CD4-positive, CD25-positive, alpha-beta regulatory T cell (primary cell): ENCODE measurements at regions not wholly inside any gene's neighbourhood (a gene's known extent, or its start where the extent isn't known, plus 50 kb on each side); places are given as distances from the start of the nearest gene placed in this dataset.
A peak's percentile ranks its signal among the peaks of the same experiment; 100 is the strongest.

Source experiments
- ATAC-seq, 2 donors: fragments of 150-1000 bp; cut with Tn5 transposase; one replicate each; pipeline ENCODE4 v1.10.0; 2021; ENCODE audit warnings: low read depth in 2 of 2, moderate number of reproducible peaks in 2 of 2, moderate library complexity in 1 of 2
- DNase-seq, 3 donors: peaks; one replicate each; pipeline versions ENCODE4 v3.0.0 to v3.0.0-alpha.2; 2012 to 2022; ENCODE audit warnings: mixed read lengths in 1 of 3
- H3K27ac ChIP-seq: one replicate; pipeline ENCODE4 v1.7.0; 2013; ENCODE audit warnings: mild to moderate bottlenecking, low read length; ENCODE audit not compliant: insufficient read depth, poor library complexity, severe bottlenecking
- H3K27me3 ChIP-seq: one replicate; pipeline ENCODE4 v1.7.0; 2013; ENCODE audit warnings: low read length; ENCODE audit not compliant: control insufficient read depth, insufficient read depth
- H3K36me3 ChIP-seq: one replicate; pipeline ENCODE4 v1.7.0; 2013; ENCODE audit warnings: mild to moderate bottlenecking, low read length, moderate library complexity; ENCODE audit not compliant: control insufficient read depth, insufficient read depth
- H3K4me1 ChIP-seq: 2 replicates; pipeline ENCODE4 v1.7.0; 2013; ENCODE audit warnings: mild to moderate bottlenecking, low read length; ENCODE audit not compliant: insufficient read depth, control insufficient read depth, poor library complexity, severe bottlenecking
- H3K4me3 ChIP-seq: one replicate; pipeline ENCODE4 v1.7.0; 2013; ENCODE audit warnings: low read depth, mild to moderate bottlenecking, low read length, moderate library complexity
- H3K9me3 ChIP-seq, 2 experiments: 1 replicate in 1 of 2; 2 replicates in 1 of 2; pipeline ENCODE4 v1.7.0; 2013; ENCODE audit warnings: low read length in 2 of 2, mild to moderate bottlenecking in 1 of 2, moderate library complexity in 1 of 2; ENCODE audit not compliant: control insufficient read depth in 2 of 2
- H3K27ac Mint-ChIP-seq, 3 donors: one replicate each; pipeline ENCODE4 v1.8.0; 2020 to 2022; ENCODE audit warnings: mild to moderate bottlenecking in 3 of 3, mixed read lengths in 3 of 3, moderate library complexity in 2 of 3
- H3K27me3 Mint-ChIP-seq: one replicate; pipeline ENCODE4 v1.8.0; 2022; ENCODE audit warnings: mild to moderate bottlenecking, mixed read lengths
- H3K36me3 Mint-ChIP-seq: one replicate; pipeline ENCODE4 v1.8.0; 2020; ENCODE audit warnings: mixed read lengths
- H3K4me1 Mint-ChIP-seq, 4 donors: one replicate each; pipeline ENCODE4 v1.8.0; 2020 to 2022; ENCODE audit warnings: mixed read lengths in 4 of 4, mild to moderate bottlenecking in 1 of 4
- H3K4me3 Mint-ChIP-seq, 4 donors: one replicate each; pipeline ENCODE4 v1.8.0; 2020 to 2022; ENCODE audit warnings: mild to moderate bottlenecking in 4 of 4, mixed read lengths in 4 of 4, moderate library complexity in 3 of 4
- H3K9me3 Mint-ChIP-seq, 7 donors: one replicate each; pipeline ENCODE4 v1.8.0; 2020 to 2022; ENCODE audit warnings: mixed read lengths in 7 of 7, mild to moderate bottlenecking in 3 of 7, moderate library complexity in 2 of 7

GRCh38 chr5:174401793-174402192, 322.6 kb upstream of the MSX2 start:
- no peaks in the 10 kb centered on the region for H3K36me3 Mint-ChIP-seq
- no peak for ATAC-seq
- H3K4me3 ChIP-seq, result no peak overlapping the region

GRCh38 chr5:174402222-174402812, 322.1 kb upstream of the MSX2 start:
- H3K27me3 Mint-ChIP-seq, result peaks cover 22% of the 10 kb centered on the region

More at GRCh38 chr5:174401793-174402192, 322.6 kb upstream of the MSX2 start:
- Mint-ChIP-seq H3K4me3 (no peak overlapping the region), H3K9me3 (peaks cover 0 to 5% (median 0%) of the 10 kb centered on the region in 7 donors), H3K27ac (no peak overlapping the region), H3K4me1 (no peaks in the 10 kb centered on the region), H3K27me3 (peaks cover 17% of the 10 kb centered on the region)
- Histone ChIP-seq H3K27ac (no peak overlapping the region), H3K4me1 (no peaks in the 10 kb centered on the region), H3K27me3 (no peaks in the 10 kb centered on the region), H3K36me3 (no peaks in the 10 kb centered on the region), H3K9me3 (no peaks in the 10 kb centered on the region)
- DNase-seq, result no peak

GRCh38 chr5:174404848-174405247, 319.5 kb upstream of the MSX2 start:
- no peak for ATAC-seq
- Histone ChIP-seq H3K4me1 (no peaks in the 10 kb centered on the region), H3K9me3 (no peaks in the 10 kb centered on the region), H3K36me3 (no peaks in the 10 kb centered on the region), H3K4me3 (no peak overlapping the region), H3K27me3 (no peaks in the 10 kb centered on the region), H3K27ac (no peak overlapping the region)
- Mint-ChIP-seq H3K27me3 (peaks cover 22% of the 10 kb centered on the region), H3K9me3 (peaks cover 0 to 3% (median 2%) of the 10 kb centered on the region in 7 donors), H3K27ac (no peak overlapping the region), H3K4me1 (no peaks in the 10 kb centered on the region), H3K36me3 (no peaks in the 10 kb centered on the region), H3K4me3 (peak overlapping the region in 1 of 4 donors; percentile 70)
- no peak for DNase-seq

More at GRCh38 chr5:174402222-174402812, 322.1 kb upstream of the MSX2 start:
- Histone ChIP-seq H3K36me3 (no peaks in the 10 kb centered on the region), H3K27me3 (no peaks in the 10 kb centered on the region), H3K9me3 (no peaks in the 10 kb centered on the region), H3K4me3 (no peak overlapping the region), H3K4me1 (no peaks in the 10 kb centered on the region), H3K27ac (no peak overlapping the region)
- Mint-ChIP-seq H3K36me3 (no peaks in the 10 kb centered on the region), H3K4me3 (peak overlapping the region in 1 of 4 donors; percentile 56), H3K9me3 (peaks cover 0 to 5% (median 0%) of the 10 kb centered on the region in 7 donors), H3K27ac (no peak overlapping the region), H3K4me1 (no peaks in the 10 kb centered on the region)
- ATAC-seq (no peak), DNase-seq (no peak)

DNA sequence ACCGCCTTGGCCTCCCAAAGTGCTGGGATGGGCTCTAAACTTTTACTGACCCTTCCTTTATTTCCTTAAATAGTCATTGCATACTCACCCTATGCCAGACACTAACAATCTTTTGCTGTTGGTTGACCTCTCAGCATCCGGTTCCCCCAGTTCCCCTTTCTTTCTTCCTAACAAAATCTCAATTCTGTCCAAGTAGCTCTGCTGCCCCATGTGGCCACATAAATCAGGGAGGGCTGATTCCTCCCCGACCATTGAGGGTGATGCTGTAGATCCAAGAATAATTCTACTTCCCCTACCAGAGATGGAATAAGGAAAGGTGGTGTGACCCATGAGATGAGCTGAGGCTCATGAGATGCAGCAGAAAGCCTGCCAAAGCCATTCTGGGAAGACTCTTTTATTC, 315.3 kb upstream of the MSX2 start:
- H3K4me3 ChIP-seq, result no peak overlapping the region
- no peaks in the 10 kb centered on the region for H3K36me3 ChIP-seq
- H3K27ac ChIP-seq, result no peak overlapping the region
- Mint-ChIP-seq H3K36me3 (no peaks in the 10 kb centered on the region), H3K27me3 (peaks cover 30% of the 10 kb centered on the region), H3K4me3 (no peak overlapping the region), H3K4me1 (no peaks in the 10 kb centered on the region), H3K27ac (peak overlapping the region in 1 of 3 donors; percentile 57), H3K9me3 (peaks cover 0 to 3% (median 1%) of the 10 kb centered on the region in 7 donors)
- H3K4me1 ChIP-seq, result no peaks in the 10 kb centered on the region
- no peaks in the 10 kb centered on the region for H3K9me3 ChIP-seq
- ATAC-seq, result no peak
- H3K27me3 ChIP-seq, result no peaks in the 10 kb centered on the region
- no peak for DNase-seq

DNA sequence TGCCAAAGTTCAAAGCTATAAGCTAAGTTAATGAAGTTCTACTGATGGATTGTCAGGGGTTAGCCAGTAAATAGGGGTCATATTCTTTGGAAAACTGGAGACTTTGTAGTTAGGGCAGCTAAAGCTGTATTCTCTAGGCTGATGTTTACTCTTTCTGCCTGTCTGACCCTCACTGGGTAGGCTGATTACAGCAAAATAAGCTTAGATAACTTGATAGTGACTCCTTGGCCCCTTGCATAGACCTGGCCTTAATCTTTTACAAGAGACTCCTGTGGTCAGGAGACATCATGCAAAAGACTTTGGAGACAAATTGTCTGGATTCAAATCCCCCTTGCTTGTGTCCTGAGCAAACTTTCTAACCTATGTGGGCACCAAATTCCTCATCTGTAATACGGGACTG, 314.4 kb upstream of the MSX2 start:
- H3K36me3 Mint-ChIP-seq, result no peaks in the 10 kb centered on the region
- H3K36me3 ChIP-seq, result no peaks in the 10 kb centered on the region

GRCh38 chr5:174410716-174411478, 313.5 kb upstream of the MSX2 start:
- Histone ChIP-seq H3K27me3 (no peaks in the 10 kb centered on the region), H3K4me3 (no peak overlapping the region), H3K27ac (no peak overlapping the region), H3K4me1 (no peaks in the 10 kb centered on the region), H3K9me3 (no peaks in the 10 kb centered on the region), H3K36me3 (no peaks in the 10 kb centered on the region)
- Mint-ChIP-seq H3K36me3 (no peaks in the 10 kb centered on the region), H3K4me1 (no peaks in the 10 kb centered on the region), H3K27me3 (peaks cover 23% of the 10 kb centered on the region), H3K9me3 (peaks cover 0 to 3% (median 1%) of the 10 kb centered on the region in 7 donors), H3K4me3 (no peak overlapping the region), H3K27ac (no peak overlapping the region)
- no peak for ATAC-seq
- DNase-seq, result no peak

More for the DNA sequence above, 314.4 kb upstream of the MSX2 start:
- Mint-ChIP-seq H3K9me3 (peaks cover 0 to 3% (median 1%) of the 10 kb centered on the region in 7 donors), H3K4me3 (no peak overlapping the region), H3K27ac (no peak overlapping the region), H3K4me1 (no peaks in the 10 kb centered on the region), H3K27me3 (peaks cover 24% of the 10 kb centered on the region)
- Histone ChIP-seq H3K4me3 (no peak overlapping the region), H3K4me1 (no peaks in the 10 kb centered on the region), H3K27ac (no peak overlapping the region), H3K27me3 (no peaks in the 10 kb centered on the region), H3K9me3 (no peaks in the 10 kb centered on the region)
- ATAC-seq (no peak), DNase-seq (no peak)

GRCh38 chr5:174411479-174411819, 312.9 kb upstream of the MSX2 start:
- Mint-ChIP-seq H3K27ac (no peak overlapping the region), H3K9me3 (peaks cover 0 to 3% (median 1%) of the 10 kb centered on the region in 7 donors), H3K4me1 (no peaks in the 10 kb centered on the region), H3K4me3 (no peak overlapping the region), H3K27me3 (peaks cover 25% of the 10 kb centered on the region), H3K36me3 (no peaks in the 10 kb centered on the region)
- Histone ChIP-seq H3K4me1 (no peaks in the 10 kb centered on the region), H3K27me3 (no peaks in the 10 kb centered on the region), H3K9me3 (no peaks in the 10 kb centered on the region), H3K4me3 (no peak overlapping the region), H3K36me3 (no peaks in the 10 kb centered on the region), H3K27ac (no peak overlapping the region)
- DNase-seq, result no peak
- ATAC-seq, result no peak

GRCh38 chr5:174412374-174412773, 312.0 kb upstream of the MSX2 start:
- H3K9me3 Mint-ChIP-seq, result peaks cover 0 to 3% (median 0%) of the 10 kb centered on the region in 7 donors
- no peaks in the 10 kb centered on the region for H3K4me1 Mint-ChIP-seq
- Histone ChIP-seq H3K4me1 (no peaks in the 10 kb centered on the region), H3K27ac (no peak overlapping the region), H3K4me3 (no peak overlapping the region), H3K27me3 (no peaks in the 10 kb centered on the region), H3K9me3 (no peaks in the 10 kb centered on the region), H3K36me3 (no peaks in the 10 kb centered on the region)
- ATAC-seq, result no peak
- no peaks in the 10 kb centered on the region for H3K36me3 Mint-ChIP-seq
- H3K4me3 Mint-ChIP-seq, result no peak overlapping the region
- DNase-seq, result no peak
- no peak overlapping the region for H3K27ac Mint-ChIP-seq
- peaks cover 16% of the 10 kb centered on the region for H3K27me3 Mint-ChIP-seq
